OCI-LY3 (cell line): ENCODE measurements at regions not wholly inside any gene's neighbourhood (a gene's known extent, or its start where the extent isn't known, plus 50 kb on each side); places are given as distances from the start of the nearest gene placed in this dataset.

ENCODE experiments used
- H2AFZ ChIP-seq: fragments of 200-600, 300-600 bp; shearing (Covaris generic); 2 replicates; pipeline ENCODE4 v1.6.0; 2014; ENCODE audit warnings: antibody characterized with exemption, low read depth, low read length
- H3K27ac ChIP-seq: fragments of 200-600, 300-600 bp; sonication (generic); 2 replicates; pipeline ENCODE4 v1.5.1; 2014; ENCODE audit warnings: mild to moderate bottlenecking, low read length, moderate library complexity, mixed read lengths
- H3K27me3 ChIP-seq: fragments of 200-600, 300-600 bp; sonication (generic); 2 replicates; pipeline ENCODE4 v1.6.1; 2014; ENCODE audit warnings: low read depth, low read length, mixed read lengths
- H3K36me3 ChIP-seq: fragments of 200-600, 300-600 bp; sonication (generic); replicated peaks from 2 replicates; pipeline ENCODE3; 2014; ENCODE audit warnings: low read depth, low read length, mixed read lengths
- H3K4me1 ChIP-seq: fragments of 300-600, 200-600 bp; sonication (generic); 2 replicates; pipeline ENCODE4 v1.6.1; 2014; ENCODE audit warnings: low read length, mixed read lengths
- H3K4me2 ChIP-seq: fragments of 200-600, 300-600 bp; sonication (generic); 2 replicates; pipeline ENCODE4 v1.6.1; 2014; ENCODE audit warnings: low read length, mixed read lengths
- H3K4me3 ChIP-seq: fragments of 300-600, 200-600 bp; sonication (generic); 2 replicates; pipeline ENCODE4 v1.5.1; 2014; ENCODE audit warnings: antibody characterized with exemption, mild to moderate bottlenecking, low read length, moderate library complexity
- H3K79me2 ChIP-seq: fragments of 300-600, 200-600 bp; shearing (Covaris generic); 2 replicates; pipeline ENCODE4 v1.6.1; 2014; ENCODE audit warnings: mild to moderate bottlenecking, low read length, mixed read lengths
- H3K9ac ChIP-seq: fragments of 300-600, 200-600 bp; shearing (Covaris generic); 2 replicates; pipeline ENCODE4 v1.6.0; 2014; ENCODE audit warnings: mild to moderate bottlenecking, low read length, moderate library complexity
- H3K9me3 ChIP-seq: fragments of 200-600, 300-600 bp; shearing (Covaris generic); 2 replicates; pipeline ENCODE4 v1.6.1; 2014; ENCODE audit warnings: low read length, mixed read lengths; ENCODE audit not compliant: insufficient read depth
- H4K20me1 ChIP-seq: fragments of 200-600, 300-600 bp; sonication (generic); 2 replicates; pipeline ENCODE4 v1.6.1; 2016; ENCODE audit warnings: low read length, mixed read lengths; ENCODE audit not compliant: insufficient read depth
- EZH2phosphoT487 ChIP-seq: fragments of 200-600 bp; shearing (Covaris generic); IDR thresholded peaks from 2 replicates; pipeline ENCODE4 v1.6.1; 2018; ENCODE audit warnings: antibody characterized with exemption, mixed run types, low read depth
- TF ChIP-seq, protein P1 (sequence below): fragments of 200-600, 300-600 bp; sonication (generic); IDR thresholded peaks from 2 replicates; pipeline ENCODE4 v1.5.1; 2014; ENCODE audit warnings: antibody characterized with exemption, low read length, low read depth

DNA sequence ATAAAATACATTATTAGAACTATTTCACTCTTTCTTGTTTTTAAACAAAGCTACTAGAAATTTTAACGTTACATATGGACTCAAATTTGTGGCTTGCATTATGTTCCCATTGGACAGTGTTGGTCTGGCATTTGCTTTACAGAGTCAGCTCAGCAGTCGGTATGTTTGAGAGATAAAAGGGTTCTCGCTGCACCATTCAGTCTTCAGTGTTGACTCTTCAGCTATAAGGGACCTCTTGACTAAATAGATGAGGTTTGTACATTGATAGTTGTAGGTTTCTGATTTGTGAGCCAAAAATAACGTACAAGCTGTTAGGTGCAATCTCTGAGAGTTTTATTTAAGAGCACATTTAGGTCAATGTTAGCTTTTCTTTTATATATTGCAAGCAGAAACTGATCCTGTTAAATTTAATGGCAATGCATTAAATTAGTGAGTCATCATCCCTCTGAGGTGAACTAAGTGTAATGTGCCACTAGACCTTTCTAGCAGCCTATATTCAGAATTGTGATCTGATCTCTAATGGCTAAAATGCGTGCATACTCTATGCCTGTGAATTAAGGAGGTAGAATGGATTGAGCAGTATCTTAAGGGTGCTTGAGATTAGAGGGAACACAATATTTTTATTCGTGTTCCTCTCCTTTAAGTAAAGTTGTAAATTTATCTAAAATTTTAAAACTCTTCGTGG lies 485.6 kb upstream of the SYNCRIP start:
- H3K79me2 ChIP-seq = no peaks in the 10 kb centered on the region
- no peak for TF ChIP-seq EZH2phosphoT487
- TF ChIP-seq, protein P1, sequence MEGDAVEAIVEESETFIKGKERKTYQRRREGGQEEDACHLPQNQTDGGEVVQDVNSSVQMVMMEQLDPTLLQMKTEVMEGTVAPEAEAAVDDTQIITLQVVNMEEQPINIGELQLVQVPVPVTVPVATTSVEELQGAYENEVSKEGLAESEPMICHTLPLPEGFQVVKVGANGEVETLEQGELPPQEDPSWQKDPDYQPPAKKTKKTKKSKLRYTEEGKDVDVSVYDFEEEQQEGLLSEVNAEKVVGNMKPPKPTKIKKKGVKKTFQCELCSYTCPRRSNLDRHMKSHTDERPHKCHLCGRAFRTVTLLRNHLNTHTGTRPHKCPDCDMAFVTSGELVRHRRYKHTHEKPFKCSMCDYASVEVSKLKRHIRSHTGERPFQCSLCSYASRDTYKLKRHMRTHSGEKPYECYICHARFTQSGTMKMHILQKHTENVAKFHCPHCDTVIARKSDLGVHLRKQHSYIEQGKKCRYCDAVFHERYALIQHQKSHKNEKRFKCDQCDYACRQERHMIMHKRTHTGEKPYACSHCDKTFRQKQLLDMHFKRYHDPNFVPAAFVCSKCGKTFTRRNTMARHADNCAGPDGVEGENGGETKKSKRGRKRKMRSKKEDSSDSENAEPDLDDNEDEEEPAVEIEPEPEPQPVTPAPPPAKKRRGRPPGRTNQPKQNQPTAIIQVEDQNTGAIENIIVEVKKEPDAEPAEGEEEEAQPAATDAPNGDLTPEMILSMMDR = no peak
- H3K27me3 ChIP-seq = no peaks in the 10 kb centered on the region
- no peaks in the 10 kb centered on the region for H3K4me1 ChIP-seq
- no peak overlapping the region for H3K4me2 ChIP-seq
- H3K4me3 ChIP-seq = no peak overlapping the region
- no peak overlapping the region for H3K9ac ChIP-seq
- no peak overlapping the region for H2AFZ ChIP-seq
- no peak overlapping the region for H3K27ac ChIP-seq
- H4K20me1 ChIP-seq = no peaks in the 10 kb centered on the region
- no peaks in the 10 kb centered on the region for H3K36me3 ChIP-seq
- no peaks in the 10 kb centered on the region for H3K9me3 ChIP-seq

- H3K27me3 ChIP-seq = no peaks in the 10 kb centered on the region
Measured at GRCh38 chr6:86122086-86122485, 479.4 kb upstream of the SYNCRIP start.

GRCh38 chr6:86118271-86118670 lies 475.6 kb upstream of the SYNCRIP start:
- no peak overlapping the region for H3K9ac ChIP-seq
- no peak overlapping the region for H3K27ac ChIP-seq
- no peaks in the 10 kb centered on the region for H4K20me1 ChIP-seq
- H3K79me2 ChIP-seq = no peaks in the 10 kb centered on the region
- no peak overlapping the region for H3K4me2 ChIP-seq
- H3K9me3 ChIP-seq = no peaks in the 10 kb centered on the region
- H3K4me3 ChIP-seq = no peak overlapping the region
- TF ChIP-seq EZH2phosphoT487 = no peak
- TF ChIP-seq, protein P1 = no peak
- H3K36me3 ChIP-seq = no peaks in the 10 kb centered on the region
- H2AFZ ChIP-seq = no peak overlapping the region
- H3K27me3 ChIP-seq = no peaks in the 10 kb centered on the region
- no peaks in the 10 kb centered on the region for H3K4me1 ChIP-seq

More at GRCh38 chr6:86122086-86122485, 479.4 kb upstream of the SYNCRIP start:
- Histone ChIP-seq H3K4me2 (no peak overlapping the region), H3K27ac (no peak overlapping the region), H2AFZ (no peak overlapping the region), H3K4me3 (no peak overlapping the region), H3K4me1 (no peaks in the 10 kb centered on the region), H3K9ac (no peak overlapping the region), H3K36me3 (no peaks in the 10 kb centered on the region), H3K79me2 (no peaks in the 10 kb centered on the region), H3K9me3 (no peaks in the 10 kb centered on the region), H4K20me1 (no peaks in the 10 kb centered on the region)
- TF ChIP-seq, protein P1 = no peak
- no peak for TF ChIP-seq EZH2phosphoT487

DNA sequence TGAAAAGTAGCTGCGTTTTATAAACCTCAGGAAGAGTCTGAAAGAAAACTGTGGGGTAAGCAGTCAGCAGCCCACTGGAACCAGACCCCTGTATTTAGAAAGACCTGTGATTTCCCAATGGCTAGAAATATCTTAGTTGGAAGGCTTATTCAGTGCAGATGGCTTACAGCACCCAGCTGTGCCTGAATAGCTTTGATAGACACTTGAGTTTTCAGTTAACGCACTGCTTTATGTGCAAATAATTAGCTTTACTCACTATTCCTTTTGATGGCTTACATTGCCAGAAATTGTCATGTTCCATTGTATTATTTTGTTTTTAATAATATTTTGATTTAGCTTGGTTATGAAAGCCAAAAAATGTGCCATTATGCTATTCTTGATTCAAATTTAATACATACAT lies 465.3 kb upstream of the SYNCRIP start:
- H3K79me2 ChIP-seq = no peaks in the 10 kb centered on the region
- H2AFZ ChIP-seq = no peak overlapping the region
- H3K36me3 ChIP-seq = no peaks in the 10 kb centered on the region
- no peaks in the 10 kb centered on the region for H4K20me1 ChIP-seq
- H3K4me2 ChIP-seq = no peak overlapping the region
- H3K9ac ChIP-seq = no peak overlapping the region
- no peak overlapping the region for H3K27ac ChIP-seq
- H3K9me3 ChIP-seq = no peaks in the 10 kb centered on the region
- TF ChIP-seq EZH2phosphoT487 = no peak
- TF ChIP-seq, protein P1 = no peak
- H3K4me3 ChIP-seq = no peak overlapping the region
- no peaks in the 10 kb centered on the region for H3K4me1 ChIP-seq
- H3K27me3 ChIP-seq = no peaks in the 10 kb centered on the region
